ENCODE measurements at regions not wholly inside any gene's neighbourhood (a gene's known extent, or its start where the extent isn't known, plus 50 kb on each side); places are given as distances from the start of the nearest gene placed in this dataset.

DNA sequence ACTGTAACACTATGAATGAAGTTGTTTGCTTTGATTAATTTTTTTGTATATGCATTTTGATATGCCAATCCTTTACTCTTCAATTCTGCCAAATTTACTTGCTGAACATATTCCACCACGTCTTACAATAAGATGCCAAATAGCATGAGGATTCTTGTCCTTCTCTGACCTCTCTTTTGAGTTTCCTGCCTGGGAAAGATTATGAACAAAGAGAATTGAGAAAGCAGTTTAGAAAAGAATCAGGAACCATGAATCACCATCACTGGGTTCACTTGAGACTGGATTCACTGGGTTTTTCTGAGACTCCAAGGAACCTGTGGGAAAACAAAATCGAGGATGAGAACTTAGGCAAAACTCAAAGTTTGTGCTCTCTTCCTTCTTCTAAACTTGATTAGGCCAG, 256.5 kb downstream of the CETN3 start:
- no peak for TF ChIP-seq MAFK (IDR thresholded peaks at IDR 0.05; ENCODE audit: low read depth, low read length)
- no peak for TF ChIP-seq POLR2A (IDR thresholded peaks at IDR 0.05; ENCODE audit: low read depth, low read length)
- no peak for TF ChIP-seq SMC3 (IDR thresholded peaks at IDR 0.05; ENCODE audit: low read depth, low read length)
